ENCODE measurements at regions not wholly inside any gene's neighbourhood (a gene's known extent, or its start where the extent isn't known, plus 50 kb on each side); places are given as distances from the start of the nearest gene placed in this dataset.

DNA sequence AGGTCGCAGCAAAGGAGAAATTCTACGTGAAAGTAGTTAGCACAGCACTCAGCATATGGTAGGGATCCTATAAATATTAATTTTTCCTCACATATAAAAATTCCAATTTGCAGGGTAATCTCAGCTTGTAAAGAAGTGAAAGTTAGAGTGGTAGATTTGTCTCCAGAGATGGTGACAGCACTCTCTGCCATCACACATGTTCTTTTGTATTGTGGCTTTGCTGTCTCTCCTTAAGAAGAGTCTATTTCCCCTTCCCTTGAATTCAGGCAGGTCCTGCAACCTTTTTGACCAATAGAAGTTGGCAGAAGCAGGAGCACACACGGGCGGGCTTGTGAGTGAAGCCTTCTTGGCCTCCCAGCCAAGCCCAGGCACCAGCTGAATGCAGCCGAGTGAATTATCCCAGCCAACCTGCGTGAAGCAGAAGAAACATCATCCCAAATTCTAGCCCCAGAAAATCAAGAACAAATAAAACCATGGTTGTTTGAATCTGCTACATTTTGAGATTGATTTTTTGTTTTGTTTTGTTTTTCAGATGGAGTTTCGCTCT, 107.8 kb upstream of the COPS8 start:
- TF ChIP-seq CTCF (IDR thresholded peaks at IDR 0.05) (no peak), POLR2A (IDR thresholded peaks at IDR 0.05) (no peak)
